Stimulated activated CD4-positive, alpha-beta T cell treated with anti-CD3 and anti-CD28 coated beads, TNF-alpha, amount 100 ng/mL, for 24 hours (primary cell): ENCODE measurements at regions not wholly inside any gene's neighbourhood (a gene's known extent, or its start where the extent isn't known, plus 50 kb on each side); places are given as distances from the start of the nearest gene placed in this dataset.

ENCODE experiments used
- DNase-seq, 3 experiments: peaks; one replicate each; pipeline ENCODE4 v3.0.0-alpha.2; 2020; ENCODE audit warnings: low read depth in 3 of 3

DNA sequence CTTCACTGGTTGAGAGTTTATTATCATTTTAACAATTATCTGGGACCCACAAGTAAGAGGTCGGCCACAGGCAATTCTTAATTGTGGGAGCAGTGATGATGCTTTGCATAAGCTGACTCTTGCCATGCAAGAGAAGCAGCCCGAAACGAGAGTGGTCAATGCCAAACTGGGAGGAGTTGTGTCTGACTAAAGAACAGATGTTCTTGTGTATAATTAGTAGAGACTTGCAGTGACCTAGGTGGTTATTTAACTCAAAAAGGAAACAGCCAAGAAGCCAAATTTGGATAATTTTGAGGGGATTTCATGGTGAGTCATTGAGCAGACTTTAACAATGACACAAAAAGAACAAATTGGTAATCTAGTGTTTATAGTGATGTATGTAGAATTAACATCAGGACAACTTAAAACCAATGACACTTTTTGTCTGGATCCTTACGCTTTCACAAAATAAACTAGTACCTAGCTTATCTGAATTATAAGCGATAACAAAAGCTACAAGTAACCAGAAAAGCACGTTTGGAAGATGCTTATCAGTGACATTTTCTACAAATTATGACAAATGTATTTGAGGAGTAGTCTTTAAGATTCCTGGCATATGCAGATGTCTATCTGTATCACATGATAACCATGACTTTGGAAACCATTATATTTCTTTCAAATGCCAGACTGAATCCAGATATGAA lies 184.7 kb upstream of the DLGAP1 start:
- no peak for DNase-seq

DNA sequence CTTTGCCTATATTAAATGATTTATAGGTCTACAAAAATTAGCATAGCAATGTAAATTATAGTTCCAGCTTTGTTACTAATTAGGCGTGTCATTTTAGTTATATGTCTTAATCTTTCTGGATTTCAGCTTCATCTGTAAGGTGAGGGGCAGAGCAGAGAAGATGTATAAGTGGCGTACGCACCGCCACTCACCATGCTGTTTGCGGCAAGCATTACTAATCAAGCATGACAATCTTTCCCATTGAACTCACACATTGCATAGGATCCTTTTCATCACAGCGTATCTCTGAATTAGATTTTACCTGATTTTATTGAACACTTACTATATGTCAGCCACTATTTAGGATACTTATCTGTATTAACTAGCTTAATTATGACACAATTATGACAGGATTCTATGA lies 183.6 kb upstream of the DLGAP1 start:
- no peak for DNase-seq

DNA sequence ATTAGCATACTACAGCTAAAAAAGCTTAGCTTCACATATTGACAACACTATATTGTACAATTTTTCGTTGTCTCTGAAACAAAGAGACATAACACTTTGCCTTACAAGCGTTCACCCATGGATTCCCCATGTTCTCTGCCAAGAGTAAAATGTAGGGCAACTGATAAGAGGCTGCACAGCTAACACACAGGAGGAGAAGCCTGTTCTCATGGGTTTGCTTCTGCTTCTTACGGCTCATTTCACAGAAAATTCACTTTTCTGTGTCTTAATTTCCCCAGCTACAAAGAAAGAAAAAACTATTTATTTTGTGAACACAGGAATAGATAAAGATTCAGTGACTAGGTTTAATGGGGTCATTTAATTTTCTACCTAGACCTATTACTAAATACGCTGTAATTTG lies 182.8 kb upstream of the DLGAP1 start:
- no peak for DNase-seq

DNA sequence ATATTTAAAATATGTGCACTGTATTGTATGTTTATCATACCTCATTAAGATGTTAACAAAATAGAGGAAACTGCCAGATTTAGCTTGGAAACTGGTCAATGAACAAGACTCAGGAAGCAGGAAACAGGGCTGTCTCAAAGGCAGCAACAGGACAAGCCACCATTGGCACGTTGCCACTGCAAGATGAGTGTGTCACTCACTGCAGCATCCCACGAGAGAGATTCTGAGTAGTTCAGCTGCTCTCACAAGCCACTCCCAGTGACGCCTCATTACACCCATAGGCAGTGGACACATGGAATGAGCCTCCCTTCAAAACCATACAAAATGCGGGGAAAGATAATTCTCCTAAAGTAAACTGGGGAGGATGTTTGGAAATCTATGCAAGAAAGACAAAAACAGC lies 181.9 kb upstream of the DLGAP1 start:
- no peak for DNase-seq

DNA sequence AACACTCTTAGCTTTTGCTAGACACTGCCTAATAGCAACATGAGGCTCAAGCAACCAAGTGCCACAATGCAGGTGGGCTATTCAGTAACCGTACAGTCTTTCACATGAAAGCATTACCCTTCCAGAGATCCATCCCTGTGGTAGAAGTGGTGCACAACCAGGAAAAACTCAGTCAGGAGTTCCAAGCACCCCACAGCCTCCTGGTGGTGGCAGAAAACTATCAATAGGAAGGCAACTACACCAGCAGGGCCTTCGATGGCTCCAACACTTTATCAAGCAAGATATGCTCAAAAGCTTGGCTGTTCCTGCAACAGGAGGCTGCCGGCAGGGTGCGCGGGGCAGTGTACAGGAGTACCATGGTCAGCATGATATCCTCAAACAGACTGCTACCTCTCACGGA lies 176.1 kb upstream of the DLGAP1 start:
- DNase-seq: no peak

DNA sequence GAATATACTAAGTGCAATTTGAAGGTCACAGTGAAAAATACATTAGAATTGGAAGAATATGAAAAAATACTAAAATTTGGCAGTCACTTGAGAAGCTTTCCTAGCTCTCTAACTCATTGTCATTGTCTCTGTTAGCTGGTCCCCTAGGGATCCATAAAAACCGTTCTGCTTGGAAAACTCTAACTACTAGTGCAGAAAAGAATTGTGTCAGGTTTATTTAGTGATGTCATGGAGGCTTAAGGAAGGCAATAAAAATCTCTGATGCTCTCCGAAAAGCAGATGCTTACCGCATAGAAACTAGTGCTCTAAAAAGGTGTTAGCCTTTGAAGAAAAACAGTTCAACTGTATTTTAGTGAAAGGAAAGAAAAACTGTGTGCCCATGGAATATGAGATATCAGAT lies 150.1 kb upstream of the DLGAP1 start:
- DNase-seq: no peak

DNA sequence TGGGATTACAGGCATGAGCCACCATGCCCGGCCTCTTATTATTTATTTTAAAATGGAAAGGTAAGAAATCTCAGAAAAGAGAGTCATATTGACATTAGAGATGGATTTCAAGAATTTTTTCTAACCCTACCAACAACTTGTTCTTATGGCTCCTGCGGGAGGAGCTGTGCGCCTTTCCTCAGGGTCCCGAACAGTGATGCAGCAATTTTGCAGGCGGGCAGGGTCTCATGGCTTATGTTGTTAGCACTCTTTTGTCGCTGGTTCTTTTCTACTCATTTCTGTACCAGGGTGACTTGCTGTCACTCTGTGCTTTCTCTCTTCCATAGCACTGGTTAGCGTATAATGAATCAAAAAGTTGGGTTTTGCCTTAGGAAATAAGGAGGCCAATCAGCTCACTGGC lies 148.8 kb upstream of the DLGAP1 start:
- no peak for DNase-seq

DNA sequence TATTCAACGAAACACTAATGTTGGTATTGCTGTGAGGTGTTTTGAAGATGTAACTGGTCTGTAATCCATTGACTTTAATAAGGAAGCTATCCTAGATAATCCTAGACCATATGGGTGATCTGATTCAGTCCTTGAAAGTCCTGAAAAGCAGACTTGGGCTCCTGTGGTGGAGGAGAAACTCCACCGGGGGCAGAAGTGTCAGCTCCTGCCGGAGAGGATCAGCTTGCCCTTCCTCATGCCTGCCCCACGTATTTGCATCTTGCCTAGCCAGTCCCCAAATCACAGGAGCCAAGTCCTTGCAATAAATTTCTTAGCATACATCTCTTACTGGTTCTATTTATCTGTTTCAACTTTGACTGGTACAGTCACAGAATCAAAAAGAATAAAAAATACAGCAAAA lies 144.2 kb upstream of the DLGAP1 start:
- DNase-seq: no peak

DNA sequence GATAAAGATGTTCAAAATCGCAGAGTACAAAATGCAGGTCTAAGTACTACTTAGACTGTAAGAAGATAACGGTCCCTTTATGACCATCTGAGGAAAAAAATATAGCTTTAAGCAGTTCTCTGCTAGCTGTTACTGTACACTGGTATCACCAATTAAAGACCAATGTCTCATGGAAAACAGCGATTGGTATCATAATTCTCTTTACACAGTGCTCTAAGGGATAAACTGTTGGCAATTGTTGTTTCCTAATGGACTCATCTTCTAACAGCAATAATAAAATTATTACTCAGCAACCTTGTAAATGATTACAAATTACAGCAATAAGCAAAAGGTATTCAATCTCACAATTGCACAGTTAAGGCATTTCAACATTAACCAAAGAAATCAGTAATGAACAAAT lies 142.2 kb upstream of the DLGAP1 start:
- DNase-seq: no peak

DNA sequence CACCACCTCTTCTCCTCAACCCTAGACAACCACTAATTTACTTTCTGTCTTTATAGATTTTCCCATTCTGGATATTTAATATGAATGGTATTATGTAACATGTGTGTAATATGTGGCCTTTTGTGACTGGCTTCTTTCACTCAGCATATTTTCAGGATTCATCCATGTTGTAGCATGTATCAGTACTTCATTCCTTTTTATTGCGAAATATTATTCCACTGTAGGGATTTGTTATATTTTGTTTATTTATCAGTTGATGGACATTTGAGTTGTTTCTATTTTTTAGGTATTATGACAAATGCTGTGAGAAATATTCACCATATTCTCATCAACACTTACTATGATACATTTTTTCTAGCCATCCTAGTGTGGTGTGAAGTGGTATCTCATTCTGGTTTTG lies 138.8 kb upstream of the DLGAP1 start:
- no peak for DNase-seq

DNA sequence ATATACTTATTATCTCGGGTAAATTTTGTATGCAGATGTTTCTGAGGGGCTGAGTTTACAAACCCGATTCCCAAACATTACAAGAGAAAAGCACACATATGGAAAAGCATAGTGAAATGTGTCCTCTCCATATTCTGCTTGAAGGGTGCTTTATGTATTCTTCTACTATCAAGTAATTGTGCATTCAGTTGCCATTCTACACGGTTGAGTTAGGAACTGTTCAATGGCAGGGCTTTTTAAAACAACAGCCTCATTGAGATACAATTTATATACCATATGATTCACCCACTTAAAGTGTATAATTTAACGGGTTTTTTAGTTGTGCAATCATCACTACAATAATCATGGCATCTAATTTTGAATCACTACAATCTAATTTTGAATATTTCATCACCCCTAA lies 138.4 kb upstream of the DLGAP1 start:
- no peak for DNase-seq

DNA sequence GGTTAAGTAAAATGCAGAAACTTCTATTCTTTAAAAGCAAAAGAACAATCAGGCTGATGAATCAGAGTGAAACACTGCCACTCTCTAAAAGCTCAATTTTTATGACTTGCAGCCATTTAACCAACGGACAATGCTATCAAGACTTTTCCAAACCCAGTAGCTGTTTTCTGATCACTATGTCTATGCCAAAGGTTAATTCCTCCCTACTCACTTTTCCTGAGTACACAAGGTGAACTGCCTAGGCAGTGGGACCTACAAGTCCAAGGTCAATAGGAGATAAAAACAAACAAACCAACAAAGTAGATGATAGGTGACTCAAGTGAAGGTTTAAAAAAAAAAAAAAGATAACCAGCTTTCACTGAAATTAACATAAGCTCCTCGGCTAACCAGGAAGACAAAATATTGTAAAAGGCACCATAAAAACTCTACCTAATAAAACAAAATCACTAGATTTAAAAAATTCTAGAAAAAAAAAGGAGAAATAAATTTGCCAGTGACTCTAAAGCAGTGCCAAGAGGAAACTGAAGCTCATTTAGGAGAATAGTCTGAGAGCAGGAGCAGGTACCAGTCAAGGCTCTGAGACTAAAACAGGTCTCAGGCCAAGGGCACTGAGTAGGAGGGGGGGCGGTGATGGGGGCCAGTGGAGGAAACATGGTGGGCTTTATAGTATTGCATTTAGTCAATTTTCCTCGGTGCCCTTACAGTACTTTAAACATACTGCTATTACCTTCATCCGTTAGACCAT lies 134.1 kb upstream of the DLGAP1 start:
- no peak for DNase-seq

DNA sequence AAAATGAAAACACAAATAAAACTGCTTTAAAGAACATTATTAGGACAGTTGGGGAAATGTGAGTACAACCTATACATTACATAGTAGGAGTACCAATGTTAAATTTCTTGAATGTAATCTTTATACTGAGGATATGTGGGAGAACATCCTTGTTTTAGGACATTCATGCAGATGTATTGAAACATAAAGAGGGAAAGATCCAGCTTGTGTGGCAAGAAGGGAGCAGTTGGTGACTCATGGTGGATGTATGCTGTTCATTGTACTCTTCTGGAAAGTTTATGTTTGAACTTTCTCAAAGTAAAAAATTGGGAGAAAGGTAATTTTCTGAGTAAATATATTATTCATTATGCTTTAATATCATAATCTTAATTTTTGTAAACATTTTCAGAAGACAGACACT lies 132.1 kb upstream of the DLGAP1 start:
- DNase-seq: no peak

DNA sequence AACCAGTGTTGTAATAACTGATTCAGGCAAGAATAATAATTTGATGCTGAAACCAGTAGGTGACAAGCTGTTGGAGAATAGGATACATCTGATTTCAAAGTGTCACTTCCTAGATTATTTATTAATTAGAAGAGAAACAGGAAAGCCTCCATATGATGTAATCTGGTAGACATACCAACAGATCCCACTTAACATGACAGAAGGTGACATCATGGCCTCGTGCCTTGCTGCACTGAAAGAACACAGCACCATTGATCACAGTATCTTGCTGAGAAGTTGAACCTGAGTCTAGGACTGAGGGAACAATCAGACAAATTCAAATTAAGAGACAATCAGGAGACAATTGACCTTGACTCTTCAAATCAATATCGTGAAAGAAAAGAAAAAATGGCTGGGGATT lies 131.6 kb upstream of the DLGAP1 start:
- DNase-seq: no peak

DNA sequence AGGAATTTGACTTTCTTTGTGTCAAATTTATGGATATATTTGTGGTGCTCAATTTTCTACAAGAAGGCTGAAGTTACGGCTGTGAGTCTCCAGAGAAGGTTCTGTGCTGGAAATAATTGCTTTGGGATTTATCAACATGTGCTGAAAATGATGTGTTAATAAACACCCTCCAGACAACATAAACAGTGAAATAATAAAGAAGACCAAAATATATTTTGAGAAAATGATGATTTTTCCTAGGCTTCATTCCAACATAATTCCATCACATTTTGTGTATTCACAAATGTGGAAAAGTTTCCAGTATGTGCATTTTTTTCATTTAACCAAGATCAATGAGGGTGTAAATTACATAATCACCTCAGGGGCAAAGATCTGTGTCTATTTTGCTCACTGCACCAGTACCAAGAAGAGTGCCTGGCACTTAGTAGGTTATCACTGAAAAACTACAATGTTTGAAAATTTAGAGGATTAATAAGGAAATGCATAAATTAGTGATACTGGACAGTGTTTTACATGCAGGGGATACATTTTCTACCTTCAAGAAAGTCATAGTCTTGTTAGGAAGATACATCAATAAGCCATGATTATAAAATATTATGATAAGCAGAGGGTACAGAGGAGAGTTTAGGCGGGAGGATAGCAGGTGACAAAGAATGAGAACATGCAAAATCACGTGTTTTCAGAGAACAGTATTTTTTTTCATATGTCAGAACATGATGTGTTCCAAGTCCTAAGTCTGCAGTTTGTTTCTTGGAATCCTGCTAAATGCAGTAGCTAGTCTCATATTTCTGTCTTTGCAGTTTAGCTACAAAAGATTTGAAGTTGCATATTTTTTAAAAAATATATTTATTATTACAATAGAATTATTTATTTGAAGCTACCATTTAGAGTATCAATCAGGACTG lies 127.6 kb upstream of the DLGAP1 start:
- no peak for DNase-seq

DNA sequence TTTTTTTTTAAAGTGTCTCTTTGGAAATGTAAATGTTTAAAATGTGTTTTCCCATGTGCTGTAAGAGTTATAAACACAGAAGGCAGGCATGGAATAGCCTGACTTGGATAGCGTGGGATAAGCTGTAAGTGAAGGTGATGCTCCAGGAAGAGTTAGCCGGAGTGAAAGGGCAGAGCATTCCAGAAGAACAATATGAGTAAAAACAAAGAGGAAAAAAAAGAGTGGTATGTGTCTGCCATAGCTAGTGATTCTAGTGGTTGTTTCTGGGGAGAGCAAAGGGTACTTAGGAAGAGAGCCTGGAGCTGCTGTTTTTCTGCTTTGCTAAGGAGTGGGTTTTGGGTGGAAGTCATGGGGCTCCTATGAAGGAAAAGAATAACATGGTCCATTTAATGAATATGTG lies 126.9 kb upstream of the DLGAP1 start:
- no peak for DNase-seq

DNA sequence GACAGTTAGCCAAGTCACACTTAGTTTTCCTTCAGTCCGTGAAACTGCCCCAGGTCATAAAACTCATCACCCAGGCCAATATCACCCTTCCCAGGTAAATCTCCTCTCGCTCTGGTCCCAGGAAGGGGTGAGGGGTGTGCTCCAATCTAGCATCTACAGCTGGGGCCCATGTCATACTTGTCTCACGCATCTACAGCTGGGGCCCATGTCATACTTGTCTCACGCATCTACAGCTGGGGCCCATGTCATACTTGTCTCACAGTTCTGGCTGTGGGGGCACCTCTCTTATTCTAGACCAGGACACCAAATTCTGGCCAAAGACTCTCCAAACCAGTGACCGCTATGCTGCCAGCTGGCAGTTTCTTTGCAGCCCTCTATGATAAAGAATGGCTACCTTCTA lies 123.3 kb upstream of the DLGAP1 start:
- DNase-seq: no peak

DNA sequence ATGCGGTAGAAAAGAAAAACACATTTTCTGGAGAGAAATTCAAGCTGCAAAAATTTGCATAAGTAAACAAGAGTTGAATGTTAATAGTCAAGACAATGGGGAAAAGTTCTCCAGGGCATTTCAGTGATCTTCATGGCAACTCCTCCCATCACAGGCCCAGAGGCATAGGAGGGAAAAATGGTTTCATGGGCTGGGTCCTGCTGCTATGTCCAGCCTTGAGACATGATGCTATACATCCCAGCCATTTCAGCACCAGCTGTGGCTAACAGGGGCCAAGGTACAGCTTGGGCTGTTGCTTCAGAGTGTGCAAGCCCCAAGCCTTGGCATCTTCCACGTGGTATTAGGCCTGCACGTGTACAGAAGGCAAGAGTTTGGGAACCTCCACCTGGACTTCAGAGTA lies 118.6 kb upstream of the DLGAP1 start:
- no peak for DNase-seq

DNA sequence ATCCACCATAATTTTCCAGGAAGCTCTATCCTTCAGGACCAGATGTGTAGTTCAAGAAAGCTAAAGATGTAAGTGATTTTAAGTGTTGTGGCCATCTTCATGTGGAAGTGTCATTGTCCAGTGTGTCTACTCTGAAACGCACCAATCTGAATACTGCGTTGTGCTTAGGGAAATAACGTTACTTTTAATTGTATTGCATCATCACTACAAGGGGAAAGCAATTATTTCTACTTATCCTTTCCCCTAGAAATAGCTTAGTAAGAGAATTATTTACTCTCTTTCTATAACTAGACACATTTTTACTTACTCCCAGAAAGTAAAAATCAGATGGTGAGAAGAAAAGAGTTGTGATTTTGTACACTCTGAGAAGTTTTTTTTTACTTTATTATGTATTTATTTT lies 102.4 kb upstream of the DLGAP1 start:
- DNase-seq: no peak

DNA sequence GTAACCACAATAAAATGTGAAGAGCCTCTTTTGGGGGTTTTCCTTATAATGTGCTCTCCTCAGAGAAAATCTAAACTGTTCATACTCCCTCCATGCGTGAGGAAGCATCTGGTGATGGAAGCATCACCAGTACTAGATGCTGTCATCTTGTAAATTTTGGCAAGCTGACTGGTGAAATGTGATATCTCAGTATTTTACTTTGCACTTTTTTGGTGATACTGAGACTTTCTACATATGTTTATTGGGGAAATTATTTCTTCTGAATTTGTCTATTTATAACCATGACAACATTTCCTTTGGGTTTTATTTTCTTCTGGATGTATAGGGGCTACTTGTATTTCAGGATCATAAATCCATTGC lies 95.9 kb upstream of the DLGAP1 start:
- no peak for DNase-seq

DNA sequence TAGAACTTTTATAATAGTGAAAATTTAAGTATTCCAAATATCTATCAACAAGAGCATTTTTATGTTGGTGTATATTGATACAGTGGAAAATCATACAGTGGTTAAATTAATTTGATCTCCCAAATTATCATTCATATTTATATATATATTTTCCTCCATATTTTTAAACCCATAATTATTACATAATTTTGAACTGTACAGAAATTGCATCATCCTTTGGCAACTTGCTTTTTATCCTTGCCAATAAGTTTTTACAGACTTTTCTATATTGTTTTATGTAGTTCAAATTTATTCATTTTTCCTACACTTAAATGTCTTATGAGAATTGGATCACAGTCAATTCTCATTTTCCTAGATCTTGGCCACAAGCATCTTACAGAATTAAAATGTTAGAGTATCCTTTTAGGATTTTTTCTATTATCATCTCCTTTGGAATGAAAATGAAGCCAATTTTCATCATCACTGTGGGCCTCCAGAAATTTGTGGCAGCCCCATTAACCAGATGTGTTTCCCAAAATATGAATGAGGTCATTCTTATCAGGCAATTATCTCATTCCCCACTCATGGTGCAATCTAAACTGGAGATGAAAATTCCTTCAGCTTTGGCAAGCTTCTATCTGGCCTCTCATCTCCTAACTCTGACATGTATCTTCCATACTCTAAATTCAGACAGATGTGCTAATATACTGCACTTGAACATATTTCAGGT lies 94.2 kb upstream of the DLGAP1 start:
- no peak for DNase-seq

DNA sequence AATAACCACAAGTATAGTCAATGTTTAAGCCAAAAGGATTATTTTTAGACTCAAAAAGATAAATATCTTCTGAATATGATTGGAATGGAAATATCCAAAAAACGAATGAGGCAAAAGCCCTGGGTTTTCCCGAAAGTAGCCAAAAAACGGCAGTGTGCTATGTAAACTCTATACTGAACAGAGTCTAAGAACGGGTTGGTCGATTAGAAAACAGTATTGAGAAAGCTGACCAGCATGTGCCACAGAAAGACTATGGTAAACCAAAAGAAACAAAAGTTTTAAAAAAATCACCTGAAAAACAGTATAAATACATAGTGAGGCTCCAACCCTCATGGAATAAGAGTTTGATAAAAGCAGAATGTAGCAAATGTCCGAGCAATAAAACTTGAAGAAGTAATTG lies 92.0 kb upstream of the DLGAP1 start:
- DNase-seq: no peak
